ENCODE measurements at regions not wholly inside any gene's neighbourhood (a gene's known extent, or its start where the extent isn't known, plus 50 kb on each side); places are given as distances from the start of the nearest gene placed in this dataset.

GRCh38 chr11:93248602-93249001, 50.8 kb upstream of the SLC36A4 start:
- TF ChIP-seq, protein P1, sequence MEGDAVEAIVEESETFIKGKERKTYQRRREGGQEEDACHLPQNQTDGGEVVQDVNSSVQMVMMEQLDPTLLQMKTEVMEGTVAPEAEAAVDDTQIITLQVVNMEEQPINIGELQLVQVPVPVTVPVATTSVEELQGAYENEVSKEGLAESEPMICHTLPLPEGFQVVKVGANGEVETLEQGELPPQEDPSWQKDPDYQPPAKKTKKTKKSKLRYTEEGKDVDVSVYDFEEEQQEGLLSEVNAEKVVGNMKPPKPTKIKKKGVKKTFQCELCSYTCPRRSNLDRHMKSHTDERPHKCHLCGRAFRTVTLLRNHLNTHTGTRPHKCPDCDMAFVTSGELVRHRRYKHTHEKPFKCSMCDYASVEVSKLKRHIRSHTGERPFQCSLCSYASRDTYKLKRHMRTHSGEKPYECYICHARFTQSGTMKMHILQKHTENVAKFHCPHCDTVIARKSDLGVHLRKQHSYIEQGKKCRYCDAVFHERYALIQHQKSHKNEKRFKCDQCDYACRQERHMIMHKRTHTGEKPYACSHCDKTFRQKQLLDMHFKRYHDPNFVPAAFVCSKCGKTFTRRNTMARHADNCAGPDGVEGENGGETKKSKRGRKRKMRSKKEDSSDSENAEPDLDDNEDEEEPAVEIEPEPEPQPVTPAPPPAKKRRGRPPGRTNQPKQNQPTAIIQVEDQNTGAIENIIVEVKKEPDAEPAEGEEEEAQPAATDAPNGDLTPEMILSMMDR (IDR thresholded peaks at IDR 0.05): no peak
- no peak for TF ChIP-seq POLR2A (IDR thresholded peaks at IDR 0.05)
